ENCODE measurements at regions not wholly inside any gene's neighbourhood (a gene's known extent, or its start where the extent isn't known, plus 50 kb on each side); places are given as distances from the start of the nearest gene placed in this dataset.

DNA sequence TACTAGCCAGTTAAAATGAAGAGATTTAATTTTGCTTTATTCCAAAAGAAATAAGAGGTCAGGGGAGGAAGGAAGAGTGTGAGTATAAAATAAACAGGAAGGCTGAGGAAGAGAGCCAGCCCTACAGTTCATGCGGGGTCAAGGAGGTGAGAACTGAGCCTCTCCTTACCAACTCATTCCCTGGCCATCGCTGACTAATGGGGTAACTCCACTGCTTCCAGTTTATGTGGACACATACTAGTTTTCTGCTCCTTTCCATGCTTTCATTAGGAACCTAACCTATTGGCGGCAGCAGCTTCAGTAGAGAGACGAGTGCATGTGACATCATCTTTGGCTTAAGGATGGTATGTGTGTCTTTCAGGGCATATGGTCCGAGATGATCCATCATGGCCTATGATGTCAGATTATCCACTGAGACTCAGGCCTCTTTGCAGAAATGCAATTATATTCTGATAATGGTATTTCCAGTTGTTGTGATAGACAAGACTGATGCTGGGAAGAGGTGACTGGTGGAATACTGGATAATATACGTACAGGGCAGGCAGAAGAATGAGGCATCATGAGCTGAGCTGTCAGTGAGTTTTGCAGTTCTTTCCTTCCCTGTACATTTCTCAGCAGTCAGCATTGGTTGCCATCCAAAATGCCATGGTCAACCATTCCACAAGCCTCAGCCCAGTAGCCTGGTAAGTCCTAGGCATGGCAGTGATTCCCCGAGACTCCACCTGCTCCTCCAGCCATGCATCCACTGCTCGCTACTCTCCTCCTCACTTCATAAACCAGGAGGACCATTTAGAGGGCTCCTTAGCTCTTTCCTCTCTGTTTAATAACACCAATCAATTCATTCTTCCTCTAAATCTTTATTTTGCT lies 184.6 kb upstream of the OSR1 start:
- intact Hi-C loops (cut with micrococcal nuclease; ENCODE audit: unreplicated experiment) = no loop called here

DNA sequence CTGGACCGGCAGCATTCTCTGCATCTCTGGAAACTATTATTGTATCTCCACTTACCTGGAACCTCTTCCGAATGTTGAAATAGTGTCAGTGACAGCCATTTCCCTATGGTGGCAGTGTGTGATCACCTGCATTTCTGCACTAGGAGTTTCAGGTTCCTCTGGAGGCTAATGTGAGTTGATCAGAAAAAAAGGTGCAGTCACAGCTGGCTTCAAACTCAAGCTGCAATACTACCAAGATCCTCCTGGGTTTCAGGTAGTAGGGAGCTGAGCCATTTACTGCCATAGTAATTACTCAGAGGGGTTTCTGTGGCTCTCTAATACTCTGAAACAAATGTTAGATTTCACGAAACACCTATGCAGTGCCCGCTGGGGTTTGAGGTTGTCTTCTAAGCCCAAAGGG lies 183.5 kb upstream of the OSR1 start:
- in situ Hi-C loops (cut with HindIII; ENCODE audit: extremely low pct_ligation_motif_present, low pct_unique_long_range_greater_than_20kb) (no loop called here), intact Hi-C loops (cut with micrococcal nuclease; ENCODE audit: unreplicated experiment) (no loop called here)
- Histone ChIP-seq H4K20me1 (ENCODE audit: insufficient read depth, low read length) (no peaks in the 10 kb centered on the region), H3K27me3 (ENCODE audit: control insufficient read depth in 1 of 2, insufficient read depth in 2 of 2, low read length in 2 of 2) (no peaks in the 10 kb centered on the region), H3K36me3 (replicated peaks in 1 of 2; ENCODE audit: control insufficient read depth in 1 of 2, insufficient read depth in 2 of 2, low read length in 2 of 2) (no peaks in the 10 kb centered on the region), H3K4me2 (ENCODE audit: low read depth, low read length) (no peak overlapping the region), H3K4me1 (ENCODE audit: insufficient read depth, low read length) (peaks cover 6% of the 10 kb centered on the region; the same call in 1 of the 2 replicates), H3K9ac (ENCODE audit: insufficient read depth, low read depth, low read length) (no peak overlapping the region), H3K9me3 (ENCODE audit: low read length) (no peaks in the 10 kb centered on the region), H3K4me3 (replicated peaks in 1 of 3; ENCODE audit: insufficient read depth in 1 of 3, low read depth in 2 of 3, low read length in 3 of 3) (no peak overlapping the region), H2AFZ (ENCODE audit: low read length) (no peak overlapping the region), H3K27ac (ENCODE audit: extremely low read length, insufficient read depth, low read length) (no peak overlapping the region), H3K79me2 (ENCODE audit: insufficient read depth, low read length) (no peaks in the 10 kb centered on the region)
- no peak for TF ChIP-seq NFE2L2 (IDR thresholded peaks at IDR 0.05; ENCODE audit: low read length)
- TF ChIP-seq ZFP36L2 (CRISPR knock-in tag; IDR thresholded peaks at IDR 0.05) = no peak
- TF ChIP-seq, protein P1, sequence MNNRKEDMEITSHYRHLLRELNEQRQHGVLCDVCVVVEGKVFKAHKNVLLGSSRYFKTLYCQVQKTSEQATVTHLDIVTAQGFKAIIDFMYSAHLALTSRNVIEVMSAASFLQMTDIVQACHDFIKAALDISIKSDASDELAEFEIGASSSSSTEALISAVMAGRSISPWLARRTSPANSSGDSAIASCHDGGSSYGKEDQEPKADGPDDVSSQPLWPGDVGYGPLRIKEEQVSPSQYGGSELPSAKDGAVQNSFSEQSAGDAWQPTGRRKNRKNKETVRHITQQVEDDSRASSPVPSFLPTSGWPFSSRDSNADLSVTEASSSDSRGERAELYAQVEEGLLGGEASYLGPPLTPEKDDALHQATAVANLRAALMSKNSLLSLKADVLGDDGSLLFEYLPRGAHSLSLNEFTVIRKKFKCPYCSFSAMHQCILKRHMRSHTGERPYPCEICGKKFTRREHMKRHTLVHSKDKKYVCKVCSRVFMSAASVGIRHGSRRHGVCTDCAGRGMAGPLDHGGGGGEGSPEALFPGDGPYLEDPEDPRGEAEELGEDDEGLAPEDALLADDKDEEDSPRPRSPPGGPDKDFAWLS (CRISPR knock-in tag; IDR thresholded peaks at IDR 0.05; ENCODE audit: borderline replicate concordance) = no peak
- TF ChIP-seq TARDBP (CRISPR knock-in tag; IDR thresholded peaks at IDR 0.05) = no peak
- TF ChIP-seq, protein P2, sequence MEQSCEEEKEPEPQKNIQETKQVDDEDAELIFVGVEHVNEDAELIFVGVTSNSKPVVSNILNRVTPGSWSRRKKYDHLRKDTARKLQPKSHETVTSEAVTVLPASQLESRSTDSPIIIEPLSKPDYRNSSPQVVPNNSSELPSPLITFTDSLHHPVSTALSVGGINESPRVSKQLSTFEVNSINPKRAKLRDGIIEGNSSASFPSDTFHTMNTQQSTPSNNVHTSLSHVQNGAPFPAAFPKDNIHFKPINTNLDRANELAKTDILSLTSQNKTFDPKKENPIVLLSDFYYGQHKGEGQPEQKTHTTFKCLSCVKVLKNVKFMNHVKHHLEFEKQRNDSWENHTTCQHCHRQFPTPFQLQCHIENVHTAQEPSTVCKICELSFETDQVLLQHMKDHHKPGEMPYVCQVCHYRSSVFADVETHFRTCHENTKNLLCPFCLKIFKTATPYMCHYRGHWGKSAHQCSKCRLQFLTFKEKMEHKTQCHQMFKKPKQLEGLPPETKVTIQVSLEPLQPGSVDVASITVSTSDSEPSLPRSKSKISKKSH (CRISPR knock-in tag; IDR thresholded peaks at IDR 0.05; ENCODE audit: borderline replicate concordance) = no peak
- TF ChIP-seq ZFP62 (CRISPR knock-in tag; IDR thresholded peaks at IDR 0.05) = no peak
- no peak for TF ChIP-seq ZNF546 (CRISPR knock-in tag; conservative IDR thresholded peaks at IDR 0.05)
- no peak for TF ChIP-seq SNAI1 (CRISPR knock-in tag; IDR thresholded peaks at IDR 0.05; ENCODE audit: borderline replicate concordance)
- DNase-seq (ENCODE audit: low spot score) (no peak), FAIRE-seq (no peak), ATAC-seq (peak; percentile 83)
- 92% methylated on average over 4 of the region's 4 CpGs for WGBS (ENCODE audit: low lambda C conversion rate)
- ChIA-PET CTCF (ENCODE audit: low intra/inter-chr PET ratio, low total read pairs) (no interaction called here), POLR2A (no interaction called here)
- no TSS peak for BruUV-seq (replicated peaks)

More for the DNA sequence above, 184.6 kb upstream of the OSR1 start:
- H3K4me2 ChIP-seq (ENCODE audit: low read depth, low read length) = no peak overlapping the region
- FAIRE-seq (no peak), DNase-seq (ENCODE audit: low spot score) (no peak), ATAC-seq (no peak)
- no peaks in the 10 kb centered on the region for H3K79me2 ChIP-seq (ENCODE audit: insufficient read depth, low read length)
- no peak overlapping the region for H3K4me3 ChIP-seq (replicated peaks in 1 of 3; ENCODE audit: insufficient read depth in 1 of 3, low read depth in 2 of 3, low read length in 3 of 3)
- H3K4me1 ChIP-seq (ENCODE audit: insufficient read depth, low read length) = peaks cover 6% of the 10 kb centered on the region; the same call in 1 of the 2 replicates
- no peaks in the 10 kb centered on the region for H3K27me3 ChIP-seq (ENCODE audit: control insufficient read depth in 1 of 2, insufficient read depth in 2 of 2, low read length in 2 of 2)
- CTCF ChIA-PET (ENCODE audit: low intra/inter-chr PET ratio, low total read pairs) = no interaction called here
- TF ChIP-seq CREB1 (IDR thresholded peaks at IDR 0.05) (0 out of 2 replicates have a peak, but pooled peaks have one; percentile 4), CREB1 (CRISPR knock-in tag; IDR thresholded peaks at IDR 0.05) (no peak), ATF7 (IDR thresholded peaks at IDR 0.05) (peak; percentile 12; the same call in 1 of the 2 replicates), ATF7 (CRISPR knock-in tag; IDR thresholded peaks at IDR 0.05) (no peak)
- TF ChIP-seq, protein P3, sequence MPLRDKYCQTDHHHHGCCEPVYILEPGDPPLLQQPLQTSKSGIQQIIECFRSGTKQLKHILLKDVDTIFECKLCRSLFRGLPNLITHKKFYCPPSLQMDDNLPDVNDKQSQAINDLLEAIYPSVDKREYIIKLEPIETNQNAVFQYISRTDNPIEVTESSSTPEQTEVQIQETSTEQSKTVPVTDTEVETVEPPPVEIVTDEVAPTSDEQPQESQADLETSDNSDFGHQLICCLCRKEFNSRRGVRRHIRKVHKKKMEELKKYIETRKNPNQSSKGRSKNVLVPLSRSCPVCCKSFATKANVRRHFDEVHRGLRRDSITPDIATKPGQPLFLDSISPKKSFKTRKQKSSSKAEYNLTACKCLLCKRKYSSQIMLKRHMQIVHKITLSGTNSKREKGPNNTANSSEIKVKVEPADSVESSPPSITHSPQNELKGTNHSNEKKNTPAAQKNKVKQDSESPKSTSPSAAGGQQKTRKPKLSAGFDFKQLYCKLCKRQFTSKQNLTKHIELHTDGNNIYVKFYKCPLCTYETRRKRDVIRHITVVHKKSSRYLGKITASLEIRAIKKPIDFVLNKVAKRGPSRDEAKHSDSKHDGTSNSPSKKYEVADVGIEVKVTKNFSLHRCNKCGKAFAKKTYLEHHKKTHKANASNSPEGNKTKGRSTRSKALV (CRISPR knock-in tag; IDR thresholded peaks at IDR 0.05) = no peak
- no peaks in the 10 kb centered on the region for H3K36me3 ChIP-seq (replicated peaks in 1 of 2; ENCODE audit: control insufficient read depth in 1 of 2, insufficient read depth in 2 of 2, low read length in 2 of 2)
- H2AFZ ChIP-seq (ENCODE audit: low read length) = no peak overlapping the region
- 44% methylated on average over 8 of the region's 8 CpGs for WGBS (ENCODE audit: low lambda C conversion rate)
- H3K9me3 ChIP-seq (ENCODE audit: low read length) = no peaks in the 10 kb centered on the region
- in situ Hi-C loops (cut with HindIII; ENCODE audit: extremely low pct_ligation_motif_present, low pct_unique_long_range_greater_than_20kb) = no loop called here
- H3K27ac ChIP-seq (ENCODE audit: extremely low read length, insufficient read depth, low read length) = no peak overlapping the region
- no peak overlapping the region for H3K9ac ChIP-seq (ENCODE audit: insufficient read depth, low read depth, low read length)
- BruUV-seq (replicated peaks) = no TSS peak
- POLR2A ChIA-PET = no interaction called here
- no peaks in the 10 kb centered on the region for H4K20me1 ChIP-seq (ENCODE audit: insufficient read depth, low read length)

Data from HepG2 (cell line).